GM21367 (cell line): ENCODE measurements at regions not wholly inside any gene's neighbourhood (a gene's known extent, or its start where the extent isn't known, plus 50 kb on each side); places are given as distances from the start of the nearest gene placed in this dataset.
"Not testable (repeated sequence)": the region's sequence is repeated elsewhere in the genome, so short reads cannot be mapped to it uniquely, and the experiment has no call there.

Experiments
- ATAC-seq: cut with Tn5 transposase; IDR thresholded peaks from one replicate; pipeline ENCODE4 v1.9.1; 2021; ENCODE audit not compliant: unreplicated experiment

GRCh38 chr12:23350808-23351207 lies 598.7 kb downstream of the SOX5 start:
- ATAC-seq, result peak; percentile 93

- no peak for ATAC-seq
Measured at GRCh38 chr12:23352670-23353069, 596.8 kb downstream of the SOX5 start.

GRCh38 chr12:23354800-23355199 lies 594.7 kb downstream of the SOX5 start:
- ATAC-seq, result no peak

- no peak for ATAC-seq
Measured at GRCh38 chr12:23356440-23356839, 593.0 kb downstream of the SOX5 start.

- ATAC-seq, result no peak
Measured at GRCh38 chr12:23356927-23357708, 592.4 kb downstream of the SOX5 start.

GRCh38 chr12:23359975-23360701 lies 589.3 kb downstream of the SOX5 start:
- no peak for ATAC-seq

GRCh38 chr12:23361971-23362370 lies 587.5 kb downstream of the SOX5 start:
- no peak for ATAC-seq

GRCh38 chr12:23368590-23368989 lies 580.9 kb downstream of the SOX5 start:
- no peak for ATAC-seq

- ATAC-seq, result no peak
Measured at GRCh38 chr12:23375621-23376020, 573.8 kb downstream of the SOX5 start.

- no peak for ATAC-seq
Measured at GRCh38 chr12:23376238-23376637, 573.2 kb downstream of the SOX5 start.

- no peak for ATAC-seq
Measured at GRCh38 chr12:23380419-23381100, 568.9 kb downstream of the SOX5 start.

GRCh38 chr12:23388898-23389297 lies 560.6 kb downstream of the SOX5 start:
- ATAC-seq, result not testable (repeated sequence)

- not testable (repeated sequence) for ATAC-seq
Measured at GRCh38 chr12:23389315-23389714, 560.2 kb downstream of the SOX5 start.

- ATAC-seq, result no peak
Measured at GRCh38 chr12:23399402-23399933, 550.0 kb downstream of the SOX5 start.

- no peak for ATAC-seq
Measured at GRCh38 chr12:23415180-23415579, 534.3 kb downstream of the SOX5 start.

GRCh38 chr12:23421556-23421955 lies 527.9 kb downstream of the SOX5 start:
- ATAC-seq, result no peak

- no peak for ATAC-seq
Measured at GRCh38 chr12:23423097-23423687, 526.3 kb downstream of the SOX5 start.

GRCh38 chr12:23423796-23424195 lies 525.7 kb downstream of the SOX5 start:
- no peak for ATAC-seq

GRCh38 chr12:23424685-23425084 lies 524.8 kb downstream of the SOX5 start:
- no peak for ATAC-seq

GRCh38 chr12:23426328-23426727 lies 523.1 kb downstream of the SOX5 start:
- ATAC-seq, result no peak

- ATAC-seq, result no peak
Measured at GRCh38 chr12:23428758-23429157, 520.7 kb downstream of the SOX5 start.
